ENCODE measurements at regions not wholly inside any gene's neighbourhood (a gene's known extent, or its start where the extent isn't known, plus 50 kb on each side); places are given as distances from the start of the nearest gene placed in this dataset.

GRCh38 chr9:129517006-129517405 lies 103.9 kb downstream of the C9orf50 start:
- H3K18ac ChIP-seq (ENCODE audit: low read length), result no peak overlapping the region
- H3K79me2 ChIP-seq (ENCODE audit: control insufficient read depth, insufficient read depth, low read length, poor library complexity), result no peaks in the 10 kb centered on the region
- no peaks in the 10 kb centered on the region for H3K27me3 ChIP-seq (ENCODE audit: insufficient read depth, low read length)
- no peak overlapping the region for H3K4me2 ChIP-seq (ENCODE audit: low read length)
- H3K4me3 ChIP-seq (ENCODE audit: low read depth, low read length), result no peak overlapping the region
- H4K12ac ChIP-seq (ENCODE audit: low read depth, low read length), result no peak overlapping the region
- no peak overlapping the region for H3K14ac ChIP-seq (ENCODE audit: low read length)
- H4K8ac ChIP-seq (ENCODE audit: low read depth, low read length), result no peak overlapping the region
- no peak overlapping the region for H4K91ac ChIP-seq (ENCODE audit: low read depth, low read length)
- H2BK120ac ChIP-seq (ENCODE audit: insufficient read depth, low read length, poor library complexity), result no peak overlapping the region
- no peaks in the 10 kb centered on the region for H3K4me1 ChIP-seq (ENCODE audit: control insufficient read depth in 1 of 2, insufficient read depth in 2 of 2, low read length in 2 of 2)
- H3K23ac ChIP-seq (ENCODE audit: low read length), result no peak overlapping the region
- no peak overlapping the region for H3K4ac ChIP-seq (ENCODE audit: low read depth, low read length)
- DNase-seq, result peak; percentile 87 to 95
- peaks cover 17% of the 10 kb centered on the region for H3K9me3 ChIP-seq (ENCODE audit: insufficient read depth, low read depth, low read length)
- no peaks in the 10 kb centered on the region for H3K36me3 ChIP-seq (ENCODE audit: control insufficient read depth in 1 of 2, insufficient read depth in 2 of 2, low read length in 2 of 2)
- H3K27ac ChIP-seq (ENCODE audit: low read depth, low read length), result no peak overlapping the region
- no peaks in the 10 kb centered on the region for H3K79me1 ChIP-seq (ENCODE audit: low read length)
- no peak overlapping the region for H2AFZ ChIP-seq (ENCODE audit: insufficient read depth, low read length, poor library complexity)
- H3K9ac ChIP-seq (ENCODE audit: low read length), result no peak overlapping the region
- H2AK5ac ChIP-seq (ENCODE audit: low read length), result no peak overlapping the region
- no peak overlapping the region for H2BK5ac ChIP-seq (ENCODE audit: low read depth, low read length, poor library complexity)
- WGBS (ENCODE audit: extremely low coverage, insufficient coverage, insufficient read length), result no CpG with 5 or more reads among the region's 7 CpGs
- H2BK12ac ChIP-seq (ENCODE audit: low read length), result no peak overlapping the region

DNA sequence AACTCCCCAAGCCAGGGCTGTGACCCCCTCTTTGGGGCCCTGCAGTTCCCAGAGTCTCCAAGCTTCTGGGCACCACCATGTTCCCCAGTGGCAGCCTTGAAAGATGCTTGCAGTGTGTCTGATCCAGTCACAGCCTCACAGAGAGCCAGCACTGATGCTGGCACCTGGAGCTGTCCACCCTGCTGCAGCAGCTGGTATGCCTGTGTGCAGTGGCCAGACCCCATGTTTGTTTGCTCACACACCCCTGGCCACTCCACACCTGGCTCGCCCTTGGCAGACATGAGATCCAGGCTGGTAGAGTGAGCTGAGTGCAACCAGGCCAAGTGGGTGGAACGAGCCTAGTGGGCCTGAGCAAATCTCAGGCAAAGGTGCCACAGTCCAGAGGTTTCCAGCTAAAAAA lies 106.0 kb downstream of the C9orf50 start:
- H3K79me2 ChIP-seq (ENCODE audit: control insufficient read depth, insufficient read depth, low read length, poor library complexity), result no peaks in the 10 kb centered on the region
- no peak overlapping the region for H2BK120ac ChIP-seq (ENCODE audit: insufficient read depth, low read length, poor library complexity)
- no peak overlapping the region for H3K23ac ChIP-seq (ENCODE audit: low read length)
- H4K12ac ChIP-seq (ENCODE audit: low read depth, low read length), result no peak overlapping the region
- no peak overlapping the region for H2AK5ac ChIP-seq (ENCODE audit: low read length)
- H2BK12ac ChIP-seq (ENCODE audit: low read length), result no peak overlapping the region
- peaks cover 22% of the 10 kb centered on the region for H3K9me3 ChIP-seq (ENCODE audit: insufficient read depth, low read depth, low read length)
- no peak overlapping the region for H3K4me3 ChIP-seq (ENCODE audit: low read depth, low read length)
- H4K91ac ChIP-seq (ENCODE audit: low read depth, low read length), result no peak overlapping the region
- WGBS (ENCODE audit: extremely low coverage, insufficient coverage, insufficient read length), result no CpG with 5 or more reads among the region's 2 CpGs
- no peak overlapping the region for H2BK5ac ChIP-seq (ENCODE audit: low read depth, low read length, poor library complexity)
- H3K4ac ChIP-seq (ENCODE audit: low read depth, low read length), result no peak overlapping the region
- no peaks in the 10 kb centered on the region for H3K27me3 ChIP-seq (ENCODE audit: insufficient read depth, low read length)
- H4K8ac ChIP-seq (ENCODE audit: low read depth, low read length), result no peak overlapping the region
- H3K18ac ChIP-seq (ENCODE audit: low read length), result no peak overlapping the region
- no peak for DNase-seq
- no peaks in the 10 kb centered on the region for H3K36me3 ChIP-seq (ENCODE audit: control insufficient read depth in 1 of 2, insufficient read depth in 2 of 2, low read length in 2 of 2)
- no peak overlapping the region for H3K4me2 ChIP-seq (ENCODE audit: low read length)
- H3K14ac ChIP-seq (ENCODE audit: low read length), result no peak overlapping the region
- no peak overlapping the region for H3K9ac ChIP-seq (ENCODE audit: low read length)
- peaks cover 0 to 4% of the 10 kb centered on the region in 2 experiments for H3K4me1 ChIP-seq (ENCODE audit: control insufficient read depth in 1 of 2, insufficient read depth in 2 of 2, low read length in 2 of 2)
- H2AFZ ChIP-seq (ENCODE audit: insufficient read depth, low read length, poor library complexity), result no peak overlapping the region
- H3K79me1 ChIP-seq (ENCODE audit: low read length), result no peaks in the 10 kb centered on the region
- H3K27ac ChIP-seq (ENCODE audit: low read depth, low read length), result no peak overlapping the region

DNA sequence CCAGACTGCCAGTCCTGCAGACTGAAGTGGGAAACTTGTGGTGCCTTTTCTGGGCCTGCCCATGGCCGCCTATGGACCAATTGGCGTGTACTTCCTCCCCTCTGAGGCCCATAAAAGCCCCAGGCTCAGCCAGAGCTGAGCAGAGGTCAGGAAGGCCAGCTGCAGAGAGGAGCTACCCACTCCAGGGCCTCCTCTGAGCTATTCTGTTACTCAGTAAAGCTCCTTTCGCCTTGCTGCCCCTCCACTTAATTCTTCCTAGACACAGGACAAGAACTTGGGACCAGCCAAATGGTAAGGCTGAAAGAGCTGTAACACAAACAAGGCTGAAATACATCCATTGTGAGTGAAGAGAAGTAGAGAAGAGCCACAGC lies 106.4 kb downstream of the C9orf50 start:
- Histone ChIP-seq H4K8ac (ENCODE audit: low read depth, low read length) (no peak overlapping the region), H4K12ac (ENCODE audit: low read depth, low read length) (no peak overlapping the region), H3K18ac (ENCODE audit: low read length) (no peak overlapping the region), H3K9ac (ENCODE audit: low read length) (no peak overlapping the region), H2BK12ac (ENCODE audit: low read length) (no peak overlapping the region), H3K27me3 (ENCODE audit: insufficient read depth, low read length) (no peaks in the 10 kb centered on the region), H3K9me3 (ENCODE audit: insufficient read depth, low read depth, low read length) (peaks cover 22% of the 10 kb centered on the region), H3K36me3 (ENCODE audit: control insufficient read depth in 1 of 2, insufficient read depth in 2 of 2, low read length in 2 of 2) (no peaks in the 10 kb centered on the region), H3K14ac (ENCODE audit: low read length) (no peak overlapping the region), H4K91ac (ENCODE audit: low read depth, low read length) (no peak overlapping the region), H3K4me3 (ENCODE audit: low read depth, low read length) (peak overlapping the region; percentile 50), H3K4me1 (ENCODE audit: control insufficient read depth in 1 of 2, insufficient read depth in 2 of 2, low read length in 2 of 2) (peaks cover 0 to 4% of the 10 kb centered on the region in 2 experiments), H2BK5ac (ENCODE audit: low read depth, low read length, poor library complexity) (no peak overlapping the region), H2AK5ac (ENCODE audit: low read length) (no peak overlapping the region), H3K79me2 (ENCODE audit: control insufficient read depth, insufficient read depth, low read length, poor library complexity) (no peaks in the 10 kb centered on the region), H3K4ac (ENCODE audit: low read depth, low read length) (no peak overlapping the region), H3K79me1 (ENCODE audit: low read length) (no peaks in the 10 kb centered on the region), H2BK120ac (ENCODE audit: insufficient read depth, low read length, poor library complexity) (no peak overlapping the region), H2AFZ (ENCODE audit: insufficient read depth, low read length, poor library complexity) (no peak overlapping the region), H3K27ac (ENCODE audit: low read depth, low read length) (no peak overlapping the region), H3K23ac (ENCODE audit: low read length) (no peak overlapping the region), H3K4me2 (ENCODE audit: low read length) (no peak overlapping the region)
- no peak for DNase-seq
- no CpG with 5 or more reads among the region's 3 CpGs for WGBS (ENCODE audit: extremely low coverage, insufficient coverage, insufficient read length)

GRCh38 chr9:129513856-129514496 lies 106.9 kb downstream of the C9orf50 start:
- Histone ChIP-seq H2AFZ (ENCODE audit: insufficient read depth, low read length, poor library complexity) (no peak overlapping the region), H3K36me3 (ENCODE audit: control insufficient read depth in 1 of 2, insufficient read depth in 2 of 2, low read length in 2 of 2) (no peaks in the 10 kb centered on the region), H3K4me2 (ENCODE audit: low read length) (no peak overlapping the region), H3K9ac (ENCODE audit: low read length) (no peak overlapping the region), H4K12ac (ENCODE audit: low read depth, low read length) (no peak overlapping the region), H4K8ac (ENCODE audit: low read depth, low read length) (no peak overlapping the region), H3K79me1 (ENCODE audit: low read length) (no peaks in the 10 kb centered on the region), H4K91ac (ENCODE audit: low read depth, low read length) (no peak overlapping the region), H2BK5ac (ENCODE audit: low read depth, low read length, poor library complexity) (no peak overlapping the region), H2BK12ac (ENCODE audit: low read length) (no peak overlapping the region), H3K14ac (ENCODE audit: low read length) (no peak overlapping the region), H3K23ac (ENCODE audit: low read length) (no peak overlapping the region), H3K4ac (ENCODE audit: low read depth, low read length) (no peak overlapping the region), H2AK5ac (ENCODE audit: low read length) (no peak overlapping the region), H3K9me3 (ENCODE audit: insufficient read depth, low read depth, low read length) (peaks cover 22% of the 10 kb centered on the region), H3K18ac (ENCODE audit: low read length) (no peak overlapping the region), H3K4me1 (ENCODE audit: control insufficient read depth in 1 of 2, insufficient read depth in 2 of 2, low read length in 2 of 2) (peaks cover 0 to 4% of the 10 kb centered on the region in 2 experiments), H3K79me2 (ENCODE audit: control insufficient read depth, insufficient read depth, low read length, poor library complexity) (no peaks in the 10 kb centered on the region), H3K4me3 (ENCODE audit: low read depth, low read length) (peak overlapping the region; percentile 50), H3K27me3 (ENCODE audit: insufficient read depth, low read length) (no peaks in the 10 kb centered on the region), H2BK120ac (ENCODE audit: insufficient read depth, low read length, poor library complexity) (no peak overlapping the region), H3K27ac (ENCODE audit: low read depth, low read length) (no peak overlapping the region)
- WGBS (ENCODE audit: extremely low coverage, insufficient coverage, insufficient read length), result no CpG with 5 or more reads among the region's 7 CpGs
- no peak for DNase-seq
